IMR-90 (cell line): ENCODE measurements at regions not wholly inside any gene's neighbourhood (a gene's known extent, or its start where the extent isn't known, plus 50 kb on each side); places are given as distances from the start of the nearest gene placed in this dataset.

ENCODE experiments used
- ATAC-seq: fragments of 200-7000 bp; cut with Tn5 transposase; 2 replicates; pipeline ENCODE4 v1.9.1; 2020; ENCODE audit warnings: low read depth, mild to moderate bottlenecking, moderate library complexity
- BruUV-seq: library from RNA; stranded (reverse); fragments of 400-500 nt; replicated peaks from 2 replicates; lab custom pipeline; 2021; lab: Mats Ljungman, UMichigan
- CTCF ChIA-PET: fragments of 300-600 bp; formaldehyde crosslinking; extraction: SDS; loops from one replicate; lab custom pipeline; 2021; ENCODE audit warnings: antibody characterized with exemption; lab: Yijun Ruan, JAX
- POLR2A ChIA-PET: fragments of 300-600 bp; sonication (Branson Sonifier 250); formaldehyde crosslinking; loops from one replicate; lab custom pipeline; 2022; ENCODE audit warnings: antibody characterized with exemption; ENCODE audit not compliant: unreplicated experiment; lab: Charles Lee
- DNase-seq: peaks from one replicate; pipeline ENCODE4 v3.0.0; 2013
- H2AFZ ChIP-seq: replicated peaks from 2 replicates; pipeline ENCODE3; 2013; ENCODE audit warnings: low read length, mild to moderate bottlenecking; ENCODE audit not compliant: poor library complexity
- H2AK5ac ChIP-seq: 2 replicates; pipeline ENCODE4 v1.6.1; 2013; ENCODE audit warnings: low read depth, low read length, inconsistent platforms
- H2AK9ac ChIP-seq: replicated peaks from 2 replicates; pipeline ENCODE3; 2013; ENCODE audit warnings: mild to moderate bottlenecking, low read depth, low read length, moderate library complexity; ENCODE audit not compliant: poor library complexity
- H2BK120ac ChIP-seq: 2 replicates; pipeline ENCODE4 v1.6.1; 2013; ENCODE audit warnings: low read depth, low read length, inconsistent platforms
- H2BK15ac ChIP-seq: 3 replicates; pipeline ENCODE4 v1.6.1; 2013; ENCODE audit warnings: low read depth, low read length, inconsistent platforms
- H2BK20ac ChIP-seq: 2 replicates; pipeline ENCODE4 v1.6.1; 2013; ENCODE audit warnings: low read depth, mild to moderate bottlenecking, inconsistent platforms, low read length, moderate library complexity
- H2BK5ac ChIP-seq: 2 replicates; pipeline ENCODE4 v1.6.1; 2013; ENCODE audit warnings: mild to moderate bottlenecking, low read depth, low read length, inconsistent platforms; ENCODE audit not compliant: poor library complexity, severe bottlenecking
- H3K14ac ChIP-seq: replicated peaks from 2 replicates; pipeline ENCODE4 v1.6.1; 2013; ENCODE audit warnings: low read depth, low read length, inconsistent platforms
- H3K18ac ChIP-seq: 2 replicates; pipeline ENCODE4 v1.6.1; 2013; ENCODE audit warnings: low read depth, low read length, control low read depth
- H3K23ac ChIP-seq: 2 replicates; pipeline ENCODE4 v1.6.1; 2013; ENCODE audit warnings: low read depth, low read length, inconsistent platforms
- H3K27ac ChIP-seq: 2 replicates; pipeline ENCODE4 v1.5.1; 2013; ENCODE audit warnings: mild to moderate bottlenecking, control low read depth, low read length; ENCODE audit not compliant: insufficient read depth
- H3K27me3 ChIP-seq: 2 replicates; pipeline ENCODE4 v1.6.1; 2013; ENCODE audit warnings: low read length; ENCODE audit not compliant: control insufficient read depth, insufficient read depth
- H3K36me3 ChIP-seq: 2 replicates; pipeline ENCODE4 v1.6.1; 2013; ENCODE audit warnings: low read length, mixed read lengths; ENCODE audit not compliant: control insufficient read depth, insufficient read depth
- H3K4ac ChIP-seq: 2 replicates; pipeline ENCODE4 v1.6.1; 2013; ENCODE audit warnings: low read depth, low read length, inconsistent platforms
- H3K4me1 ChIP-seq: 2 replicates; pipeline ENCODE4 v1.6.1; 2013; ENCODE audit warnings: low read length, mixed read lengths; ENCODE audit not compliant: control insufficient read depth, insufficient read depth
- H3K4me2 ChIP-seq: 2 replicates; pipeline ENCODE4 v1.6.1; 2013; ENCODE audit warnings: low read depth, mild to moderate bottlenecking, control low read depth, low read length, moderate library complexity
- H3K4me3 ChIP-seq: 2 replicates; pipeline ENCODE4 v1.5.1; 2013; ENCODE audit warnings: low read depth, mild to moderate bottlenecking, control low read depth, low read length, moderate library complexity; ENCODE audit not compliant: insufficient read depth
- H3K56ac ChIP-seq: 2 replicates; pipeline ENCODE4 v1.6.1; 2013; ENCODE audit warnings: low read length, inconsistent platforms; ENCODE audit not compliant: insufficient read depth; ENCODE audit errors: extremely low read depth
- H3K79me1 ChIP-seq, 2 experiments: 2 replicates each; pipeline ENCODE4 v1.6.1; 2013; ENCODE audit warnings: low read length in 2 of 2, inconsistent platforms in 1 of 2, low read depth in 1 of 2
- H3K9ac ChIP-seq: 2 replicates; pipeline ENCODE4 v1.6.1; 2013; ENCODE audit warnings: low read depth, low read length, control low read depth
- H3K9me1 ChIP-seq: 2 replicates; pipeline ENCODE4 v1.6.1; 2013; ENCODE audit warnings: low read length, inconsistent platforms; ENCODE audit not compliant: insufficient read depth
- H3K9me3 ChIP-seq: 2 replicates; pipeline ENCODE4 v1.6.1; 2013; ENCODE audit warnings: low read length; ENCODE audit not compliant: control insufficient read depth, insufficient read depth
- H4K20me1 ChIP-seq: 2 replicates; pipeline ENCODE4 v1.6.1; 2013; ENCODE audit warnings: low read length, inconsistent platforms; ENCODE audit not compliant: insufficient read depth
- H4K5ac ChIP-seq: 2 replicates; pipeline ENCODE4 v1.6.1; 2013; ENCODE audit warnings: mild to moderate bottlenecking, low read depth, low read length, control low read depth
- H4K8ac ChIP-seq, 2 experiments: 2 replicates each; pipeline ENCODE4 v1.6.1; 2013; ENCODE audit warnings: low read depth in 2 of 2, low read length in 2 of 2, control low read depth in 1 of 2, inconsistent platforms in 1 of 2
- H4K91ac ChIP-seq: 2 replicates; pipeline ENCODE4 v1.6.1; 2013; ENCODE audit warnings: low read depth, low read length, inconsistent platforms; ENCODE audit not compliant: insufficient read depth
- USF2 ChIP-seq: fragments of 150-350 bp; IDR thresholded peaks from 2 replicates; pipeline ENCODE4 v1.6.1; 2017; ENCODE audit warnings: mild to moderate bottlenecking, antibody characterized with exemption, low read length, low read depth
- WGBS, 2 experiments: methylation state at CpG; one replicate each; pipeline versions ENCODE4 v1.1.5 to v1.1.7; 2013; ENCODE audit warnings: missing lambda C conversion rate in 2 of 2; ENCODE audit not compliant: insufficient read length in 1 of 2; ENCODE audit errors: extremely low coverage in 2 of 2; 5-methylcytosine and 5-hydroxymethylcytosine counted together
- dilution Hi-C: fragments of 300-500 bp; cut with HindIII; formaldehyde crosslinking; loops from one replicate; pipeline ENCODE4 v1.14.3; 2018; ENCODE audit warnings: low sequenced_read_pairs; ENCODE audit not compliant: unreplicated experiment
- in situ Hi-C: fragments of 300-500 bp; cut with MboI; formaldehyde crosslinking; loops from 3 replicates; pipeline ENCODE4 v1.14.3; 2019; ENCODE audit warnings: low sequenced_read_pairs, inconsistent platforms, mixed read lengths
- intact Hi-C: fragments of 100-400 bp; cut with micrococcal nuclease; formaldehyde crosslinking; loops from 2 replicates; pipeline ENCODE4 v1.10.0; 2022

DNA sequence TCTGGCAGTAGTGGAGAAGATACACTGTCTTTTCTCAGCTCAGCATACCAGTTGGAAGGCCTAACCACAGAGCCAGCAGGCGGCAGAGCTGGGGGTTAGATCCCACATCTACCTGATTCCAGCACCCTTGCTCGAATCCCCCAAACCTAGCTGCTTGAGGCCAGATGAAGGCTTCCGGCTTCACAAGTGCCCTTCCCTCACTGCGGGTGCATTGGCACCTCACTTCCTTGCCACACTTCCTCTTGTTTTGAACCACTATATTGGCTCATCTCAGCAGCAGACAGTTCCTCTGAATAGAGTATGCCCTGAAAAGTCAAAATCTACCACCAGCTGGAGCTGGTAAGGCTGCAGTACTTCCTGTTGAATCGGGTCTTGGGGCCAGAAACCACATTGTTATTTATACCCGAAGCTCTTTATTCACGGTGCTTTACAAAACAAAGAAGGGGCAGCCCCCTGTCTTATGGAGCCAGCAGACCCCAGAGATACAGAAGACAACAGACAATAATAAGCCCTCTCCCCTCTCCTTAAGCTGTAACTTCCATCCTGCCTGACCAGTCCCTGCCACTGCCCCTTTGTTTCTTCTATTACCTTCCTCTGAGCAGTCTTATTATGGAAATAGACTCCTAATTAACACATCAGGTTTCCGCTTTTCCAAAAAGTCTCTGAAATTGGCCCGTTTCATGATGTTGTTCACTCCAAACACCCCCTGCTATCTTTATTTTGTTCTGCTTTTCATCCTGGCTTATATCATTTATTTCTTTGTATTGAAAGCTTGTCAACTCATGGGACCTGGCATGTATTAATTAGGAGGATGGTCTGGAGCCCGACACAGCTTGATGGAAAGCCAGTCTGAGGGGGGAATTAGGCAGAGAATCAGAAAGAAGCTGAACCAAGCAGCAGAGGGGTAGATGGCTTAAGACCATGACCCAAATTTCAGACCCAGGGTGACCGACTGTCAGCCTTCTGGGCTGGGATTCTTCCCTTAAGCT is 233.5 kb downstream of the EFCAB11 start:
- Histone ChIP-seq H3K27me3 (no peaks in the 10 kb centered on the region), H4K5ac (no peak overlapping the region), H3K9me1 (no peaks in the 10 kb centered on the region), H3K36me3 (no peaks in the 10 kb centered on the region), H3K56ac (no peak overlapping the region), H3K4me1 (no peaks in the 10 kb centered on the region), H2BK120ac (no peak overlapping the region), H3K23ac (no peak overlapping the region), H2BK20ac (no peak overlapping the region), H3K4me2 (no peak overlapping the region), H3K4ac (peak overlapping the region; percentile 44; the same call in 1 of the 2 replicates), H4K91ac (no peak overlapping the region), H2AK5ac (no peak overlapping the region; the same call in 1 of the 2 replicates), H2AK9ac (no peak overlapping the region), H3K9ac (no peak overlapping the region), H3K79me1 (no peaks in the 10 kb centered on the region), H3K27ac (no peak overlapping the region), H2AFZ (peak overlapping the region; percentile 41), H4K20me1 (no peaks in the 10 kb centered on the region), H3K14ac (no peak overlapping the region; the same call in 1 of the 2 replicates), H3K18ac (no peak overlapping the region), H4K8ac (no peak overlapping the region), H2BK5ac (no peak overlapping the region), H2BK15ac (no peak overlapping the region), H3K4me3 (no peak overlapping the region), H3K9me3 (no peaks in the 10 kb centered on the region)
- BruUV-seq = no TSS peak
- ATAC-seq (peak; percentile 56; the same call in 1 of the 2 replicates), DNase-seq (no peak)
- intact Hi-C loops (loop anchor here (1.0 kb wide), 1 partner anchor 17 kb away; no protein-coding TSS in a partner anchor), in situ Hi-C loops (no loop called here), dilution Hi-C loops (no loop called here)
- POLR2A ChIA-PET = no interaction called here
- CTCF ChIA-PET = interaction anchor here (0.9 kb wide), 1 partner anchor 18 kb away, joined by 3 read pairs; no protein-coding TSS in a partner anchor
- TF ChIP-seq USF2 = no peak
- WGBS, 2 experiments = 63% methylated on average over 2 of the region's 11 CpGs; no CpG with 5 or more reads in 1 of the 2 experiments
